ENCODE measurements at regions not wholly inside any gene's neighbourhood (a gene's known extent, or its start where the extent isn't known, plus 50 kb on each side); places are given as distances from the start of the nearest gene placed in this dataset.

DNA sequence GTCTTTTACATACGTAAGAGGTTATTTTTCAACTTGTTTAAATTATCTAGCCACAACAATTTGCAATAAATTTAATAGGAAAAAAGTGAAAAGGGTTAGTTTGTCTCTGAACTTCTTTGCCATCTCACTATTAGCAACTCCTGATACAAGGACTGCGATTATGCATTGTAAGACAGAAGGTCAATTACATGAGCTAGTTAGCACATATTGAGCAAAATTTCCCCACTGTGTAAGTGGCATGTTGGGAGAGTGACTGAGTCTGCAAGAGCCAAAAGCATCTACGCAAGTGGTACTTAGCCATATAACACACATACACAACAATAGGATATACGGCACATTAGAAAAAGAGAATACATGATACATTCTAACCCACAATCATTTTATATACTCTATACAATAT lies 927.2 kb downstream of the STPG2 start:
- ChIA-PET RAD21 (ENCODE audit: unreplicated experiment) (no interaction called here), CTCF (no interaction called here), SMC1A (ENCODE audit: uncharacterized antibody, unreplicated experiment) (no interaction called here), POLR2A (no interaction called here)
- Histone ChIP-seq H3K4me1 (ENCODE audit: control insufficient read depth, insufficient read depth, low read length) (no peaks in the 10 kb centered on the region), H3K4me3 (no peak overlapping the region), H3K27me3 (replicated peaks in 1 of 2; ENCODE audit: control insufficient read depth in 2 of 2, insufficient read depth in 2 of 2, low read length in 1 of 2) (no peaks in the 10 kb centered on the region), H2AFZ (ENCODE audit: control insufficient read depth, low read depth, low read length) (no peak overlapping the region), H3K79me2 (ENCODE audit: control insufficient read depth, insufficient read depth, low read length) (no peaks in the 10 kb centered on the region), H3K36me3 (ENCODE audit: control insufficient read depth in 2 of 2, insufficient read depth in 2 of 2, low read length in 1 of 2) (no peaks in the 10 kb centered on the region), H3K27ac (ENCODE audit: control insufficient read depth, insufficient read depth) (no peak overlapping the region), H3K4me2 (ENCODE audit: control insufficient read depth, insufficient read depth) (no peak overlapping the region), H4K20me1 (ENCODE audit: control insufficient read depth, insufficient read depth) (no peaks in the 10 kb centered on the region), H3K9ac (ENCODE audit: control insufficient read depth, insufficient read depth, low read length) (no peak overlapping the region), H3K9me3 (replicated peaks; ENCODE audit: control insufficient read depth, insufficient read depth, low read length) (no peaks in the 10 kb centered on the region)
- TF ChIP-seq ESRRA (IDR thresholded peaks at IDR 0.05; ENCODE audit: low read length) (no peak), TAF1 (IDR thresholded peaks at IDR 0.05; ENCODE audit: borderline replicate concordance, low read depth, low read length) (no peak), TBL1XR1 (IDR thresholded peaks at IDR 0.05; ENCODE audit: low read depth, low read length) (no peak), SMAD1 (IDR thresholded peaks at IDR 0.05; ENCODE audit: low read depth, partially characterized antibody) (no peak), BRCA1 (IDR thresholded peaks at IDR 0.05; ENCODE audit: low read depth, low read length) (no peak), EZH2 (IDR thresholded peaks at IDR 0.05; ENCODE audit: borderline replicate concordance, control insufficient read depth, low read depth, low read length) (no peak), POLR2AphosphoS5 (IDR thresholded peaks at IDR 0.05; ENCODE audit: low read length) (no peak), EGR1 (IDR thresholded peaks at IDR 0.05; ENCODE audit: borderline replicate concordance in 1 of 2, low read depth in 2 of 2, low read length in 2 of 2) (no peak), WRNIP1 (IDR thresholded peaks at IDR 0.05; ENCODE audit: borderline replicate concordance, low read depth, low read length) (no peak), YBX1 (IDR thresholded peaks at IDR 0.05) (no peak), NBN (IDR thresholded peaks at IDR 0.05) (no peak), SP1 (IDR thresholded peaks at IDR 0.05; ENCODE audit: low read depth, low read length) (no peak), SMARCA5 (IDR thresholded peaks at IDR 0.05) (no peak), CREB1 (IDR thresholded peaks at IDR 0.05; ENCODE audit: low read depth) (no peak), GATAD2B (conservative IDR thresholded peaks at IDR 0.05; ENCODE audit: low read depth) (no peak), ASH2L (IDR thresholded peaks at IDR 0.05; ENCODE audit: borderline replicate concordance, low read depth) (no peak), ZNF217 (IDR thresholded peaks at IDR 0.05) (no peak)
- TF ChIP-seq, protein P1, sequence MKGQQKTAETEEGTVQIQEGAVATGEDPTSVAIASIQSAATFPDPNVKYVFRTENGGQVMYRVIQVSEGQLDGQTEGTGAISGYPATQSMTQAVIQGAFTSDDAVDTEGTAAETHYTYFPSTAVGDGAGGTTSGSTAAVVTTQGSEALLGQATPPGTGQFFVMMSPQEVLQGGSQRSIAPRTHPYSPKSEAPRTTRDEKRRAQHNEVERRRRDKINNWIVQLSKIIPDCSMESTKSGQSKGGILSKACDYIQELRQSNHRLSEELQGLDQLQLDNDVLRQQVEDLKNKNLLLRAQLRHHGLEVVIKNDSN (IDR thresholded peaks at IDR 0.05; ENCODE audit: borderline replicate concordance, extremely low read length, insufficient read depth, low read depth, low read length), result no peak
- TF ChIP-seq, protein P2, sequence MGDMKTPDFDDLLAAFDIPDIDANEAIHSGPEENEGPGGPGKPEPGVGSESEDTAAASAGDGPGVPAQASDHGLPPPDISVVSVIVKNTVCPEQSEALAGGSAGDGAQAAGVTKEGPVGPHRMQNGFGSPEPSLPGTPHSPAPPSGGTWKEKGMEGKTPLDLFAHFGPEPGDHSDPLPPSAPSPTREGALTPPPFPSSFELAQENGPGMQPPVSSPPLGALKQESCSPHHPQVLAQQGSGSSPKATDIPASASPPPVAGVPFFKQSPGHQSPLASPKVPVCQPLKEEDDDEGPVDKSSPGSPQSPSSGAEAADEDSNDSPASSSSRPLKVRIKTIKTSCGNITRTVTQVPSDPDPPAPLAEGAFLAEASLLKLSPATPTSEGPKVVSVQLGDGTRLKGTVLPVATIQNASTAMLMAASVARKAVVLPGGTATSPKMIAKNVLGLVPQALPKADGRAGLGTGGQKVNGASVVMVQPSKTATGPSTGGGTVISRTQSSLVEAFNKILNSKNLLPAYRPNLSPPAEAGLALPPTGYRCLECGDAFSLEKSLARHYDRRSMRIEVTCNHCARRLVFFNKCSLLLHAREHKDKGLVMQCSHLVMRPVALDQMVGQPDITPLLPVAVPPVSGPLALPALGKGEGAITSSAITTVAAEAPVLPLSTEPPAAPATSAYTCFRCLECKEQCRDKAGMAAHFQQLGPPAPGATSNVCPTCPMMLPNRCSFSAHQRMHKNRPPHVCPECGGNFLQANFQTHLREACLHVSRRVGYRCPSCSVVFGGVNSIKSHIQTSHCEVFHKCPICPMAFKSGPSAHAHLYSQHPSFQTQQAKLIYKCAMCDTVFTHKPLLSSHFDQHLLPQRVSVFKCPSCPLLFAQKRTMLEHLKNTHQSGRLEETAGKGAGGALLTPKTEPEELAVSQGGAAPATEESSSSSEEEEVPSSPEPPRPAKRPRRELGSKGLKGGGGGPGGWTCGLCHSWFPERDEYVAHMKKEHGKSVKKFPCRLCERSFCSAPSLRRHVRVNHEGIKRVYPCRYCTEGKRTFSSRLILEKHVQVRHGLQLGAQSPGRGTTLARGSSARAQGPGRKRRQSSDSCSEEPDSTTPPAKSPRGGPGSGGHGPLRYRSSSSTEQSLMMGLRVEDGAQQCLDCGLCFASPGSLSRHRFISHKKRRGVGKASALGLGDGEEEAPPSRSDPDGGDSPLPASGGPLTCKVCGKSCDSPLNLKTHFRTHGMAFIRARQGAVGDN (IDR thresholded peaks at IDR 0.05), result no peak
- TF ChIP-seq, protein P3, sequence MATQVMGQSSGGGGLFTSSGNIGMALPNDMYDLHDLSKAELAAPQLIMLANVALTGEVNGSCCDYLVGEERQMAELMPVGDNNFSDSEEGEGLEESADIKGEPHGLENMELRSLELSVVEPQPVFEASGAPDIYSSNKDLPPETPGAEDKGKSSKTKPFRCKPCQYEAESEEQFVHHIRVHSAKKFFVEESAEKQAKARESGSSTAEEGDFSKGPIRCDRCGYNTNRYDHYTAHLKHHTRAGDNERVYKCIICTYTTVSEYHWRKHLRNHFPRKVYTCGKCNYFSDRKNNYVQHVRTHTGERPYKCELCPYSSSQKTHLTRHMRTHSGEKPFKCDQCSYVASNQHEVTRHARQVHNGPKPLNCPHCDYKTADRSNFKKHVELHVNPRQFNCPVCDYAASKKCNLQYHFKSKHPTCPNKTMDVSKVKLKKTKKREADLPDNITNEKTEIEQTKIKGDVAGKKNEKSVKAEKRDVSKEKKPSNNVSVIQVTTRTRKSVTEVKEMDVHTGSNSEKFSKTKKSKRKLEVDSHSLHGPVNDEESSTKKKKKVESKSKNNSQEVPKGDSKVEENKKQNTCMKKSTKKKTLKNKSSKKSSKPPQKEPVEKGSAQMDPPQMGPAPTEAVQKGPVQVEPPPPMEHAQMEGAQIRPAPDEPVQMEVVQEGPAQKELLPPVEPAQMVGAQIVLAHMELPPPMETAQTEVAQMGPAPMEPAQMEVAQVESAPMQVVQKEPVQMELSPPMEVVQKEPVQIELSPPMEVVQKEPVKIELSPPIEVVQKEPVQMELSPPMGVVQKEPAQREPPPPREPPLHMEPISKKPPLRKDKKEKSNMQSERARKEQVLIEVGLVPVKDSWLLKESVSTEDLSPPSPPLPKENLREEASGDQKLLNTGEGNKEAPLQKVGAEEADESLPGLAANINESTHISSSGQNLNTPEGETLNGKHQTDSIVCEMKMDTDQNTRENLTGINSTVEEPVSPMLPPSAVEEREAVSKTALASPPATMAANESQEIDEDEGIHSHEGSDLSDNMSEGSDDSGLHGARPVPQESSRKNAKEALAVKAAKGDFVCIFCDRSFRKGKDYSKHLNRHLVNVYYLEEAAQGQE (IDR thresholded peaks at IDR 0.05; ENCODE audit: low read depth, low read length), result no peak
- FAIRE-seq (no peak), DNase-seq (ENCODE audit: low read depth, low spot score) (no peak), ATAC-seq (no peak)
- BruUV-seq (replicated peaks), result no TSS peak
- 57% methylated on average over 4 of the region's 4 CpGs for WGBS (ENCODE audit: insufficient coverage, insufficient replicate concordance, low lambda C conversion rate, missing lambda C conversion rate)
- in situ Hi-C loops (cut with MboI) (no loop called here), intact Hi-C loops (cut with micrococcal nuclease; ENCODE audit: unreplicated experiment) (no loop called here)

Data from GM12878 (cell line).